ENCODE measurements at regions not wholly inside any gene's neighbourhood (a gene's known extent, or its start where the extent isn't known, plus 50 kb on each side); places are given as distances from the start of the nearest gene placed in this dataset.

DNA sequence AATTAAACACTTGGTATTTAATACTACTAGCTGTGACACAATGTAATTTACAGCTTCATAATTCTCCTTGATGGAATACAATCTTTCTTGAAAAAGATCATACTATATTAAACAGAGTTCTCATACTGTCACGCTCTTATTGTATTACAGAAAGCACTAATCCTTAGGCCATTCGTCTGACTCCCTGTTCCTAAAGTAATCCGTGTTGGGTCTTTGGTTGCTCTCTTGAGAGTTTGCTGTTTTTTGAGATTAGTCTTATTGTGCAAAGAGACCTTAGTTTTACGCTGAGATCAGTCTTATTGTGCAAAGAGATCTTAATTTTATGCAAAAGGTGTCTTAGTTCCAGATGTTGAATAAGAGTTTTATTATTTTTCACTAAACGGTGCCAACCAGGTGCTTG lies 190.6 kb downstream of the ISL1 start:
- no peak overlapping the region for H3K4me3 Mint-ChIP-seq
- H3K27me3 Mint-ChIP-seq (ENCODE audit: low read depth), result no peaks in the 10 kb centered on the region
- TF ChIP-seq, protein P1, sequence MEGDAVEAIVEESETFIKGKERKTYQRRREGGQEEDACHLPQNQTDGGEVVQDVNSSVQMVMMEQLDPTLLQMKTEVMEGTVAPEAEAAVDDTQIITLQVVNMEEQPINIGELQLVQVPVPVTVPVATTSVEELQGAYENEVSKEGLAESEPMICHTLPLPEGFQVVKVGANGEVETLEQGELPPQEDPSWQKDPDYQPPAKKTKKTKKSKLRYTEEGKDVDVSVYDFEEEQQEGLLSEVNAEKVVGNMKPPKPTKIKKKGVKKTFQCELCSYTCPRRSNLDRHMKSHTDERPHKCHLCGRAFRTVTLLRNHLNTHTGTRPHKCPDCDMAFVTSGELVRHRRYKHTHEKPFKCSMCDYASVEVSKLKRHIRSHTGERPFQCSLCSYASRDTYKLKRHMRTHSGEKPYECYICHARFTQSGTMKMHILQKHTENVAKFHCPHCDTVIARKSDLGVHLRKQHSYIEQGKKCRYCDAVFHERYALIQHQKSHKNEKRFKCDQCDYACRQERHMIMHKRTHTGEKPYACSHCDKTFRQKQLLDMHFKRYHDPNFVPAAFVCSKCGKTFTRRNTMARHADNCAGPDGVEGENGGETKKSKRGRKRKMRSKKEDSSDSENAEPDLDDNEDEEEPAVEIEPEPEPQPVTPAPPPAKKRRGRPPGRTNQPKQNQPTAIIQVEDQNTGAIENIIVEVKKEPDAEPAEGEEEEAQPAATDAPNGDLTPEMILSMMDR (IDR thresholded peaks at IDR 0.05; ENCODE audit: unreplicated experiment), result no peak
- DNase-seq (ENCODE audit: low spot score in 2 of 2, unreplicated experiment in 2 of 2), result no peak
- peaks cover 17% of the 10 kb centered on the region for H3K9me3 Mint-ChIP-seq
- H3K4me1 Mint-ChIP-seq, result peaks cover 12% of the 10 kb centered on the region
- peaks cover 4% of the 10 kb centered on the region for H3K36me3 Mint-ChIP-seq
- H3K27ac Mint-ChIP-seq, result peak overlapping the region; percentile 14

DNA sequence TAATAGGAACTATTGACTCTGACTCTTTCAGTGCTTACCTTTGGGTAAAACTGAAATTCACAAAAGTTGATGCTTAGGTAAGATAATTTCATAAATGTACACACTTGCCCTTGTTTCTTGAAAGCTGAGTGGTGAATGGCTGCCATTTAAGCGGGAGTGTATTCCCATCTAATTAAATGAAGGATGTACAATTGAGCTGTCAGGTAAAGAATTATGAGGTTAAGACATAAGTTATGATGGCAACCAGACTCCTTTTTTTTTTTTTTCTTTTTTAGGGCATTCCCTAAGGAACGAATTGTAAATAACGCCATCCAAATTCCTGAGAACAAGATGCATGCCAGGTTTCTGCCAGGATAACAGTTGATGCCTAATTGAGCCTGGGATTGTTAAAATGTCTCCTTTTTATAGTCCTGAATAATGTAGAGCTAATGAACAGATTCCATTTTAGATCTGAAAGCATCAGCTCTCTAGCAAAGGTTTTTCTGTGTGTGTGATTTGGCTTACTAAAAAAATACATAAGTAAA lies 199.7 kb downstream of the ISL1 start:
- peaks cover 13% of the 10 kb centered on the region for H3K4me1 Mint-ChIP-seq
- TF ChIP-seq, protein P1 (IDR thresholded peaks at IDR 0.05; ENCODE audit: unreplicated experiment), result no peak
- no peak overlapping the region for H3K4me3 Mint-ChIP-seq
- no peaks in the 10 kb centered on the region for H3K9me3 Mint-ChIP-seq
- DNase-seq (ENCODE audit: low spot score in 2 of 2, unreplicated experiment in 2 of 2), result no peak
- H3K27ac Mint-ChIP-seq, result no peak overlapping the region
- no peaks in the 10 kb centered on the region for H3K36me3 Mint-ChIP-seq
- H3K27me3 Mint-ChIP-seq (ENCODE audit: low read depth), result no peaks in the 10 kb centered on the region

DNA sequence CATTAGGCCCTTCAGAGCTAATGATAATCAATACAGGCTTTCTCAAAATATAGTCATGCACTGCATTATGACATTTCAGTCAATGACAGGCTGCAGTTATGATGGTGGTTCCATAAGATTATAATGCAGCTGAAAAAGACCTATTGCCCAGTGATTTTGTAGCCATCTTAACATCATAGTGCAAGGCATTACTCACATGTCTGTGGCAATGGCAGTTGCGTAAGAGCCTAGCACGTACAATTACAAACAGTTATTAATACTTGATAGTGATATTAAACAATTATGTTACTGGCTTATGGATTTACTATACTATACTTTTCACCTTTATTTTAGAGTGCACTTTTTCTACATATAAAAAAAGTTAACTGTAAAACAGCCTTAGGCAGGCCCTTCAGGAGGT lies 214.8 kb downstream of the ISL1 start:
- Mint-ChIP-seq H3K4me3 (no peak overlapping the region), H3K9me3 (no peaks in the 10 kb centered on the region), H3K4me1 (no peaks in the 10 kb centered on the region), H3K36me3 (no peaks in the 10 kb centered on the region), H3K27me3 (ENCODE audit: low read depth) (no peaks in the 10 kb centered on the region), H3K27ac (no peak overlapping the region)
- DNase-seq (ENCODE audit: low spot score in 2 of 2, unreplicated experiment in 2 of 2), result no peak
- TF ChIP-seq, protein P1 (IDR thresholded peaks at IDR 0.05; ENCODE audit: unreplicated experiment), result no peak

DNA sequence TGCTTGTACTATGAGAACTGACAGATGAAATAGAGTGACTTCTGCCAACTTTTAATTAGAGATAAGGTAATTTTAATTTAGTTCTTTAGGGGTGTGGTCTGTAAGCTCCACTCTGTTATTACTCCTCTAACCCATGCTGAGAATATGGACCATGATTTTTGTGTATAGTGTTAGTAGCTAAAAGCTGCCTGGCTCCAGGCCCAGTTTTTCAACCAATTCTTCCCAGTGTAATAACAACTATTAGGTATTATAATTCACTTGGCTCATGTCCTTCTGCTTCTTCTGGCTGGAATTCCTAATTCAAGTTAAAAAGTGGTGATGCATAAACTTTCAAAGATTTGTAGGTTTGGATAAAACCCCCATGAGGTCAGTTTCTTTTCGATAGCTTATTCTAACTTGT lies 216.3 kb downstream of the ISL1 start:
- Mint-ChIP-seq H3K4me1 (no peaks in the 10 kb centered on the region), H3K36me3 (no peaks in the 10 kb centered on the region), H3K4me3 (no peak overlapping the region), H3K27me3 (ENCODE audit: low read depth) (no peaks in the 10 kb centered on the region), H3K27ac (no peak overlapping the region), H3K9me3 (peaks cover 8% of the 10 kb centered on the region)
- TF ChIP-seq, protein P1 (IDR thresholded peaks at IDR 0.05; ENCODE audit: unreplicated experiment), result no peak
- DNase-seq (ENCODE audit: low spot score in 2 of 2, unreplicated experiment in 2 of 2), result no peak

DNA sequence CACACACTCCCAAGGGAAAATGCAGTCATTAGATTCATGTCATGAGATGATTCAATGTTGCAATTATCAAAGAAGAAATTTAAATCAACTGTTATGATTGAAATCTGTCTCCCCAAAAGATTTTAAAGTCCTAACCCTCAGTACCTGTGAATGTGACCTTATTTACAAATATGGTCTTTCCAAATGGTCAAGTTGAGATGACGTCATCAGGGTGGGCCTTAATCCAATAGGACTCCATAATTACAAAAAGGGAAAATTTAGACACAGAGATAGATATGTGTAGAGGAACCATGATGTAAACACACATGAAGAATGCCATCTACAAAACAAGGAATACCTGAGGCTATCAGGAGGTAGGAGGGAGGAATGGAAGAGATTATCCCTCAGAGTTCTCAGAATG lies 221.1 kb downstream of the ISL1 start:
- TF ChIP-seq, protein P1 (IDR thresholded peaks at IDR 0.05; ENCODE audit: unreplicated experiment), result no peak
- H3K4me3 Mint-ChIP-seq, result no peak overlapping the region
- no peak overlapping the region for H3K27ac Mint-ChIP-seq
- H3K9me3 Mint-ChIP-seq, result peaks cover 14% of the 10 kb centered on the region
- no peaks in the 10 kb centered on the region for H3K27me3 Mint-ChIP-seq (ENCODE audit: low read depth)
- H3K4me1 Mint-ChIP-seq, result peaks cover 2% of the 10 kb centered on the region
- no peak for DNase-seq (ENCODE audit: low spot score in 2 of 2, unreplicated experiment in 2 of 2)
- no peaks in the 10 kb centered on the region for H3K36me3 Mint-ChIP-seq

DNA sequence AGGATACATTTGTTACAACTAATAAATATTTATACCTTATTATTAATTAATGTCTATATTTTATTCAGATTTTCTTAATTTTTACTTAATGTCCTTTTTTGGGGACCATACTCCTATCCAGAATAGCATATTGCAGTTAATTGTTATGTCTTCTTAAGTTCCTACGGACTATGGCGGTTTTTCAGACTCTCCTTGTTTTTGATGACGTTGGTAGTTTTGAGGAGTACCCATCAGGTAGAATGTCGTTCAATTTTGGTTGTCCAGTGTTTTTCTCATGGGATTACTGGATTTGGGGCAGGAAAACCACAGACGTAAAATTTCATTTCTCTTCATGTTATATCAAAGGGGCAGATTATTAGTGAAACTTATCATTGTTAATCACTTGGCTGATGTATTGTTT lies 223.7 kb downstream of the ISL1 start:
- H3K36me3 Mint-ChIP-seq, result no peaks in the 10 kb centered on the region
- H3K27me3 Mint-ChIP-seq (ENCODE audit: low read depth), result no peaks in the 10 kb centered on the region
- DNase-seq (ENCODE audit: low spot score in 2 of 2, unreplicated experiment in 2 of 2), result no peak
- H3K9me3 Mint-ChIP-seq, result peaks cover 14% of the 10 kb centered on the region
- TF ChIP-seq, protein P1 (IDR thresholded peaks at IDR 0.05; ENCODE audit: unreplicated experiment), result no peak
- no peak overlapping the region for H3K27ac Mint-ChIP-seq
- no peak overlapping the region for H3K4me3 Mint-ChIP-seq
- peaks cover 2% of the 10 kb centered on the region for H3K4me1 Mint-ChIP-seq

Data from mesothelial cell of epicardium (in vitro differentiated cells).